ENCODE measurements at regions not wholly inside any gene's neighbourhood (a gene's known extent, or its start where the extent isn't known, plus 50 kb on each side); places are given as distances from the start of the nearest gene placed in this dataset.

DNA sequence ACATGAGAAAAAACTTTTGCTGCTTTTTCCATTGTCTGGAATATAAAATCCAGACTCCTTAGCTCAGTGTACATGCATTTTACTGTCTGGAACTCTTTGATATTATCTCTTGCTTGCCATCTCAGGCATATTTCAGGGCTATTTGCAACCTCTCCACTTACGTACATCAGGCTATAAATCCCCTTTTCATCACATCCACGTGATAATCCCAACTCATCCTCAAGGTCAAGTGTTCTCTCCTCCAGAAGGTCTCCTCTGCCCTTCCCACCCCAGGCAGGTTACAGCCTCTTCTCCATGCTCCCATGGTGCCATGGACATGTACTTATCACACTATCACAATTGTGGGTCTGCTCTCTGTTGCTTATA, 202.5 kb upstream of the RBMS1 start:
- TF ChIP-seq, protein P1, sequence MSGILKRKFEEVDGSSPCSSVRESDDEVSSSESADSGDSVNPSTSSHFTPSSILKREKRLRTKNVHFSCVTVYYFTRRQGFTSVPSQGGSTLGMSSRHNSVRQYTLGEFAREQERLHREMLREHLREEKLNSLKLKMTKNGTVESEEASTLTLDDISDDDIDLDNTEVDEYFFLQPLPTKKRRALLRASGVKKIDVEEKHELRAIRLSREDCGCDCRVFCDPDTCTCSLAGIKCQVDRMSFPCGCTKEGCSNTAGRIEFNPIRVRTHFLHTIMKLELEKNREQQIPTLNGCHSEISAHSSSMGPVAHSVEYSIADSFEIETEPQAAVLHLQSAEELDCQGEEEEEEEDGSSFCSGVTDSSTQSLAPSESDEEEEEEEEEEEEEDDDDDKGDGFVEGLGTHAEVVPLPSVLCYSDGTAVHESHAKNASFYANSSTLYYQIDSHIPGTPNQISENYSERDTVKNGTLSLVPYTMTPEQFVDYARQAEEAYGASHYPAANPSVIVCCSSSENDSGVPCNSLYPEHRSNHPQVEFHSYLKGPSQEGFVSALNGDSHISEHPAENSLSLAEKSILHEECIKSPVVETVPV (CRISPR knock-in tag; IDR thresholded peaks at IDR 0.05): no peak
- TF ChIP-seq ISL1 (CRISPR knock-in tag; IDR thresholded peaks at IDR 0.05): peak; percentile 79
- no peak for TF ChIP-seq ZFP3 (CRISPR knock-in tag; IDR thresholded peaks at IDR 0.05)
- TF ChIP-seq PPARA (CRISPR knock-in tag; IDR thresholded peaks at IDR 0.05; ENCODE audit: borderline replicate concordance): no peak
- no peak for TF ChIP-seq ZNF70 (CRISPR knock-in tag; IDR thresholded peaks at IDR 0.05)
- TF ChIP-seq OSR1 (CRISPR knock-in tag; IDR thresholded peaks at IDR 0.05): no peak
- no peak for TF ChIP-seq ZFP30 (CRISPR knock-in tag; IDR thresholded peaks at IDR 0.05)

Data from SK-N-SH treated with all-trans-retinoic acid at 6 μM for 48 hours (cell line).